OCI-LY3 (cell line): ENCODE measurements at regions not wholly inside any gene's neighbourhood (a gene's known extent, or its start where the extent isn't known, plus 50 kb on each side); places are given as distances from the start of the nearest gene placed in this dataset.

Source experiments
- H2AFZ ChIP-seq: fragments of 200-600, 300-600 bp; shearing (Covaris generic); 2 replicates; pipeline ENCODE4 v1.6.0; 2014; ENCODE audit warnings: antibody characterized with exemption, low read depth, low read length
- H3K27ac ChIP-seq: fragments of 200-600, 300-600 bp; sonication (generic); 2 replicates; pipeline ENCODE4 v1.5.1; 2014; ENCODE audit warnings: mild to moderate bottlenecking, low read length, moderate library complexity, mixed read lengths
- H3K27me3 ChIP-seq: fragments of 200-600, 300-600 bp; sonication (generic); 2 replicates; pipeline ENCODE4 v1.6.1; 2014; ENCODE audit warnings: low read depth, low read length, mixed read lengths
- H3K36me3 ChIP-seq: fragments of 200-600, 300-600 bp; sonication (generic); replicated peaks from 2 replicates; pipeline ENCODE3; 2014; ENCODE audit warnings: low read depth, low read length, mixed read lengths
- H3K4me1 ChIP-seq: fragments of 300-600, 200-600 bp; sonication (generic); 2 replicates; pipeline ENCODE4 v1.6.1; 2014; ENCODE audit warnings: low read length, mixed read lengths
- H3K4me2 ChIP-seq: fragments of 200-600, 300-600 bp; sonication (generic); 2 replicates; pipeline ENCODE4 v1.6.1; 2014; ENCODE audit warnings: low read length, mixed read lengths
- H3K4me3 ChIP-seq: fragments of 300-600, 200-600 bp; sonication (generic); 2 replicates; pipeline ENCODE4 v1.5.1; 2014; ENCODE audit warnings: antibody characterized with exemption, mild to moderate bottlenecking, low read length, moderate library complexity
- H3K79me2 ChIP-seq: fragments of 300-600, 200-600 bp; shearing (Covaris generic); 2 replicates; pipeline ENCODE4 v1.6.1; 2014; ENCODE audit warnings: mild to moderate bottlenecking, low read length, mixed read lengths
- H3K9ac ChIP-seq: fragments of 300-600, 200-600 bp; shearing (Covaris generic); 2 replicates; pipeline ENCODE4 v1.6.0; 2014; ENCODE audit warnings: mild to moderate bottlenecking, low read length, moderate library complexity
- H3K9me3 ChIP-seq: fragments of 200-600, 300-600 bp; shearing (Covaris generic); 2 replicates; pipeline ENCODE4 v1.6.1; 2014; ENCODE audit warnings: low read length, mixed read lengths; ENCODE audit not compliant: insufficient read depth
- H4K20me1 ChIP-seq: fragments of 200-600, 300-600 bp; sonication (generic); 2 replicates; pipeline ENCODE4 v1.6.1; 2016; ENCODE audit warnings: low read length, mixed read lengths; ENCODE audit not compliant: insufficient read depth
- CTCF ChIP-seq: fragments of 200-600, 300-600 bp; sonication (generic); IDR thresholded peaks from 2 replicates; pipeline ENCODE4 v1.5.1; 2014; ENCODE audit warnings: antibody characterized with exemption, low read length, low read depth
- EZH2phosphoT487 ChIP-seq: fragments of 200-600 bp; shearing (Covaris generic); IDR thresholded peaks from 2 replicates; pipeline ENCODE4 v1.6.1; 2018; ENCODE audit warnings: antibody characterized with exemption, mixed run types, low read depth

- Histone ChIP-seq H4K20me1 (no peaks in the 10 kb centered on the region), H3K27me3 (peaks cover 24% of the 10 kb centered on the region), H3K9ac (no peak overlapping the region), H3K4me2 (no peak overlapping the region), H3K4me1 (no peaks in the 10 kb centered on the region), H3K36me3 (no peaks in the 10 kb centered on the region), H3K9me3 (no peaks in the 10 kb centered on the region), H2AFZ (no peak overlapping the region), H3K4me3 (no peak overlapping the region), H3K79me2 (no peaks in the 10 kb centered on the region), H3K27ac (no peak overlapping the region)
- TF ChIP-seq CTCF (no peak), EZH2phosphoT487 (no peak)
Measured at GRCh38 chr3:68004091-68004490, 349.7 kb upstream of the SUCLG2 start.

DNA sequence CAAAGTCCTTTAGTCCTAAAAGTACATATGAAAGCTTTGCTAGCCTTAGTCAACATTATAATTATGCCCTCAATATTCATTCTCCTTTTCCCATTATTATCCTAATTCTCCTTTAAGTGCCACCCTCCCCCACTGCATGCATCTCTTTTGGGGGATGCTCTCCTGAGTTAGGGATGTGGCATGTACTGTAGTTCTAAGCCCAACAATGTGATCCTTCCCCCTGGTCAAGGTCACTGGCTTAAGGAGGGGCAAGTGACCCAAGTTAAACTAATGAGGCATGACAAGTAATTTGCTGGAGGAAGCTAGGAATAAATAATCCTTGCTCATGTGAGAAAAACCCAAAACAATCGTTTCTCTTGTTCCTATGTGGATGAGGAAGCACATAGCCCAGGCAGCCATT, 343.9 kb upstream of the SUCLG2 start:
- Histone ChIP-seq H3K27me3 (peaks cover 3% of the 10 kb centered on the region; the same call in 1 of the 2 replicates), H3K36me3 (no peaks in the 10 kb centered on the region), H4K20me1 (no peaks in the 10 kb centered on the region), H3K4me3 (no peak overlapping the region), H3K4me2 (no peak overlapping the region), H3K9me3 (no peaks in the 10 kb centered on the region), H3K27ac (no peak overlapping the region), H3K4me1 (no peaks in the 10 kb centered on the region), H2AFZ (no peak overlapping the region), H3K79me2 (no peaks in the 10 kb centered on the region), H3K9ac (no peak overlapping the region)
- TF ChIP-seq EZH2phosphoT487 (no peak), CTCF (no peak)

GRCh38 chr3:67995206-67995605, 340.8 kb upstream of the SUCLG2 start:
- H2AFZ ChIP-seq: no peak overlapping the region

GRCh38 chr3:67986706-67987105, 332.3 kb upstream of the SUCLG2 start:
- Histone ChIP-seq H3K4me2 (no peak overlapping the region), H3K27ac (no peak overlapping the region), H3K36me3 (no peaks in the 10 kb centered on the region), H3K79me2 (no peaks in the 10 kb centered on the region), H2AFZ (no peak overlapping the region), H3K9ac (no peak overlapping the region), H3K27me3 (peaks cover 6% of the 10 kb centered on the region; the same call in 1 of the 2 replicates), H4K20me1 (no peaks in the 10 kb centered on the region), H3K9me3 (no peaks in the 10 kb centered on the region), H3K4me1 (no peaks in the 10 kb centered on the region), H3K4me3 (no peak overlapping the region)
- no peak for TF ChIP-seq EZH2phosphoT487
- TF ChIP-seq CTCF: no peak

More at GRCh38 chr3:67995206-67995605, 340.8 kb upstream of the SUCLG2 start:
- H3K4me1 ChIP-seq: no peaks in the 10 kb centered on the region
- no peaks in the 10 kb centered on the region for H3K36me3 ChIP-seq
- no peaks in the 10 kb centered on the region for H3K79me2 ChIP-seq
- TF ChIP-seq CTCF: no peak
- no peak for TF ChIP-seq EZH2phosphoT487
- no peaks in the 10 kb centered on the region for H4K20me1 ChIP-seq
- H3K4me3 ChIP-seq: no peak overlapping the region
- no peaks in the 10 kb centered on the region for H3K9me3 ChIP-seq
- H3K27me3 ChIP-seq: peaks cover 2% of the 10 kb centered on the region; the same call in 1 of the 2 replicates
- H3K4me2 ChIP-seq: no peak overlapping the region
- no peak overlapping the region for H3K9ac ChIP-seq
- H3K27ac ChIP-seq: no peak overlapping the region
